ENCODE measurements at regions not wholly inside any gene's neighbourhood (a gene's known extent, or its start where the extent isn't known, plus 50 kb on each side); places are given as distances from the start of the nearest gene placed in this dataset.

GRCh38 chr18:74023220-74023619, 124.4 kb downstream of the FBXO15 start:
- DNase-seq = no peak

- no peak for DNase-seq
Measured at GRCh38 chr18:74019864-74020263, 127.8 kb downstream of the FBXO15 start.

- DNase-seq = peak; percentile 52 to 63
Measured at GRCh38 chr18:74013955-74014354, 133.7 kb downstream of the FBXO15 start.

GRCh38 chr18:74012954-74013630, 134.5 kb downstream of the FBXO15 start:
- DNase-seq = no peak

GRCh38 chr18:74006143-74006542, 141.5 kb downstream of the FBXO15 start:
- no peak for DNase-seq

- DNase-seq = no peak
Measured at GRCh38 chr18:74005320-74006109, 142.1 kb downstream of the FBXO15 start.

GRCh38 chr18:73992242-73993022, 155.2 kb downstream of the FBXO15 start:
- no peak for DNase-seq

- DNase-seq = no peak
Measured at GRCh38 chr18:73991570-73991969, 156.1 kb downstream of the FBXO15 start.

- DNase-seq = no peak
Measured at GRCh38 chr18:73990258-73990657, 157.4 kb downstream of the FBXO15 start.

- no peak for DNase-seq
Measured at GRCh38 chr18:73987247-73987980, 160.2 kb downstream of the FBXO15 start.

- DNase-seq = no peak
Measured at GRCh38 chr18:73986711-73987110, 160.9 kb downstream of the FBXO15 start.

GRCh38 chr18:73985855-73986625, 161.6 kb downstream of the FBXO15 start:
- no peak for DNase-seq

GRCh38 chr18:73983970-73984369, 163.7 kb downstream of the FBXO15 start:
- no peak for DNase-seq

GRCh38 chr18:73983496-73983895, 164.1 kb downstream of the FBXO15 start:
- no peak for DNase-seq

- no peak for DNase-seq
Measured at GRCh38 chr18:73981796-73982195, 165.8 kb downstream of the FBXO15 start.

GRCh38 chr18:73980289-73980979, 167.2 kb downstream of the FBXO15 start:
- no peak for DNase-seq

GRCh38 chr18:73979742-73980141, 167.9 kb downstream of the FBXO15 start:
- no peak for DNase-seq

- DNase-seq = no peak
Measured at GRCh38 chr18:73976433-73976832, 171.2 kb downstream of the FBXO15 start.

- no peak for DNase-seq
Measured at GRCh38 chr18:73975266-73975665, 172.4 kb downstream of the FBXO15 start.

GRCh38 chr18:73973972-73974371, 173.7 kb downstream of the FBXO15 start:
- DNase-seq = no peak

GRCh38 chr18:73966954-73967353, 180.7 kb downstream of the FBXO15 start:
- no peak for DNase-seq

All from inflammatory macrophage (primary cell).